Omental fat pad (tissue), 3 donors: ENCODE measurements at regions not wholly inside any gene's neighbourhood (a gene's known extent, or its start where the extent isn't known, plus 50 kb on each side); places are given as distances from the start of the nearest gene placed in this dataset.

Experiments used
- ATAC-seq: fragments of 150-250 bp; one replicate; pipeline ENCODE4 v1.9.1; 2016; ENCODE audit warnings: mild to moderate bottlenecking, moderate library complexity; ENCODE audit not compliant: low FRiP score
- DNase-seq: peaks from one replicate; pipeline ENCODE4 v3.0.0-alpha.2; 2019; ENCODE audit warnings: low spot score
- CTCF ChIP-seq, 3 donors: fragments of 450-650 bp; IDR thresholded peaks; one replicate each; pipeline ENCODE4 v1.5.1; 2016 to 2017; ENCODE audit warnings: antibody characterized with exemption in 3 of 3, mild to moderate bottlenecking in 3 of 3, moderate library complexity in 2 of 3

GRCh38 chr6:53446151-53446550 is 97.4 kb upstream of the ELOVL5 start:
- DNase-seq (no peak), ATAC-seq (no peak)
- no peak for TF ChIP-seq CTCF (IDR thresholded peaks at IDR 0.05)

- peak; percentile 38 for ATAC-seq
- no peak for DNase-seq
- TF ChIP-seq CTCF (IDR thresholded peaks at IDR 0.05), result no peak
Measured at GRCh38 chr6:53441761-53442160, 93.0 kb upstream of the ELOVL5 start.

DNA sequence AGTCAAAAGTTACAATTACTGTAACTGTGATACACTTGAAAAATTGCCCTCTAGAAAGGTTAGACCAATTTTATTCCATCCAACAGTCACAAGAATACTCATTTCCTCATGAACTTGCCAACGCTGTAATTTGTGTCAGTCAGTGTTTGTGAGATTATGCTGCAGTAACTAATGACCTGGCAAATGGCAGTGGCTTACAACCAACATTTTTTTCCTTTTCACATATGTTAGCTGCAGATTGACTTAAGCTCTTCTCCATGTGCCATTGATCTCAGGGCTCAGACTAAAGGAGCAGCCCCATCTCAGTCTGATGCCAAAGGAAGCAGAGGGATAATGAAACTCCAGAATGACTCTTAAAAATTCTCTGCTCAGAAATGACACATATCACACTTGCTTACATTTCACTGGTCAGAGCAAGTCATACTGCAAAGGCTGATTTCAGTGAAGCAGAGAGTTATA is 92.3 kb upstream of the ELOVL5 start:
- DNase-seq (no peak), ATAC-seq (no peak)
- TF ChIP-seq CTCF (IDR thresholded peaks at IDR 0.05), result no peak

GRCh38 chr6:53440336-53440945 is 91.7 kb upstream of the ELOVL5 start:
- TF ChIP-seq CTCF (IDR thresholded peaks at IDR 0.05), result no peak
- no peak for DNase-seq
- no peak for ATAC-seq

GRCh38 chr6:53439556-53439955 is 90.8 kb upstream of the ELOVL5 start:
- ATAC-seq, result peak; percentile 75
- TF ChIP-seq CTCF (IDR thresholded peaks at IDR 0.05), result no peak

DNA sequence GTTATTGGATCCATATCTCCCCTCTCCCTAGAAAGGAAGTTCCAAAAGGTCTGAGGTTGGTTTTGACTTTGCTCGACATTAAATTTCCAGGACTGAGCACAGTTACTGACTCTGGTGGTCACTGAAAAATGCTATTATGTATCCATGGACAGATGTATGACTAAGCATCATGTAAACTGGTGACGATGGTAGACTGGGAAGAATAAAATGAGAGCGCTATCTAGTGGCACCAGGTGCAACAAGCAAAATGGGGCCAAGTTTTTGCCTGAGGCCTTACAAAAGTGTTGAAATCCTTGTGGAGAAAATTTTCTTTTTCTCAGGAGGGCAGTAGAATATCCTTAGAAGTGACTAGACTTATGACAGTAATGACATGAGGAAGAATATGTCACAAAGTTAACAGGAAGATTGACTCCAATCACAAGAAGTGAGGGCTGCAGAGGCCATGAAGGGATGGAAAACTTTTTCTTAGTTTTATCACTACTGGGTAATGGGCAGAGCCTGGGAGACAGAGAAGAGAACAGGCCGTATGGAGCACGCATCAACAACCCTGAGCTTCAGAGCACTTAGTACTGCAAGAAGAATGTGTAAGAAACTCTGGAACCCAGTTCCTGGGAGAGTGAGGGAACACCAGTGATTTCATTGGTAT is 88.9 kb upstream of the ELOVL5 start:
- no peak for TF ChIP-seq CTCF (IDR thresholded peaks at IDR 0.05)
- ATAC-seq, result no peak
- no peak for DNase-seq

More at GRCh38 chr6:53439556-53439955, 90.8 kb upstream of the ELOVL5 start:
- no peak for DNase-seq
